ENCODE measurements at regions not wholly inside any gene's neighbourhood (a gene's known extent, or its start where the extent isn't known, plus 50 kb on each side); places are given as distances from the start of the nearest gene placed in this dataset.

GRCh38 chr11:104523611-104524010 lies 359.7 kb upstream of the PDGFD start:
- no peaks in the 10 kb centered on the region for H3K36me3 ChIP-seq
- DNase-seq (ENCODE audit: low spot score): no peak
- no peak overlapping the region for H3K27ac ChIP-seq
- H3K4me3 ChIP-seq: no peak overlapping the region
- no peaks in the 10 kb centered on the region for H3K27me3 ChIP-seq
- no peak for TF ChIP-seq CTCF (IDR thresholded peaks at IDR 0.05)
- no peaks in the 10 kb centered on the region for H3K9me3 ChIP-seq
- no peaks in the 10 kb centered on the region for H3K4me1 ChIP-seq

- Histone ChIP-seq H3K4me1 (no peaks in the 10 kb centered on the region), H3K27me3 (no peaks in the 10 kb centered on the region), H3K36me3 (no peaks in the 10 kb centered on the region), H3K4me3 (no peak overlapping the region), H3K9me3 (no peaks in the 10 kb centered on the region), H3K27ac (no peak overlapping the region)
- TF ChIP-seq CTCF (IDR thresholded peaks at IDR 0.05): no peak
- no peak for DNase-seq (ENCODE audit: low spot score)
Measured at GRCh38 chr11:104522650-104523049, 358.7 kb upstream of the PDGFD start.

GRCh38 chr11:104522123-104522522 lies 358.2 kb upstream of the PDGFD start:
- Histone ChIP-seq H3K4me3 (no peak overlapping the region), H3K9me3 (no peaks in the 10 kb centered on the region), H3K27me3 (no peaks in the 10 kb centered on the region), H3K36me3 (no peaks in the 10 kb centered on the region), H3K27ac (no peak overlapping the region), H3K4me1 (no peaks in the 10 kb centered on the region)
- no peak for DNase-seq (ENCODE audit: low spot score)
- no peak for TF ChIP-seq CTCF (IDR thresholded peaks at IDR 0.05)

GRCh38 chr11:104510169-104510568 lies 346.2 kb upstream of the PDGFD start:
- Histone ChIP-seq H3K4me3 (no peak overlapping the region), H3K36me3 (no peaks in the 10 kb centered on the region), H3K4me1 (no peaks in the 10 kb centered on the region), H3K27ac (no peak overlapping the region), H3K9me3 (no peaks in the 10 kb centered on the region), H3K27me3 (no peaks in the 10 kb centered on the region)
- no peak for DNase-seq (ENCODE audit: low spot score)
- no peak for TF ChIP-seq CTCF (IDR thresholded peaks at IDR 0.05)

- Histone ChIP-seq H3K27me3 (no peaks in the 10 kb centered on the region), H3K4me1 (no peaks in the 10 kb centered on the region), H3K4me3 (no peak overlapping the region), H3K27ac (no peak overlapping the region), H3K36me3 (no peaks in the 10 kb centered on the region), H3K9me3 (peaks cover 6 to 38% of the 10 kb centered on the region in 2 donors)
- no peak for TF ChIP-seq CTCF (IDR thresholded peaks at IDR 0.05)
- no peak for DNase-seq (ENCODE audit: low spot score)
Measured at GRCh38 chr11:104490182-104490581, 326.2 kb upstream of the PDGFD start.

- H3K27ac ChIP-seq: no peak overlapping the region
- H3K9me3 ChIP-seq: peaks cover 6 to 39% of the 10 kb centered on the region in 2 donors
Measured at GRCh38 chr11:104488561-104488960, 324.6 kb upstream of the PDGFD start.

More at GRCh38 chr11:104488561-104488960, 324.6 kb upstream of the PDGFD start:
- Histone ChIP-seq H3K4me3 (no peak overlapping the region), H3K4me1 (no peaks in the 10 kb centered on the region), H3K27me3 (no peaks in the 10 kb centered on the region), H3K36me3 (no peaks in the 10 kb centered on the region)
- DNase-seq (ENCODE audit: low spot score): no peak
- no peak for TF ChIP-seq CTCF (IDR thresholded peaks at IDR 0.05)
